K562 (cell line): ENCODE measurements at regions not wholly inside any gene's neighbourhood (a gene's known extent, or its start where the extent isn't known, plus 50 kb on each side); places are given as distances from the start of the nearest gene placed in this dataset.

Experiments
- ATAC-seq: fragments of 200-7000 bp; cut with Tn5 transposase; 3 replicates; pipeline ENCODE4 v1.9.1; 2020; ENCODE audit warnings: moderate library complexity
- BruUV-seq: library from RNA; stranded (reverse); fragments of 400-500 nt; replicated peaks from 2 replicates; lab custom pipeline; 2021; lab: Mats Ljungman, UMichigan
- CTCF ChIA-PET: fragments of 300-600 bp; formaldehyde crosslinking; extraction: SDS; loops from one replicate; lab custom pipeline; 2021; ENCODE audit warnings: low intra/inter-chr PET ratio; lab: Yijun Ruan, JAX
- POLR2A ChIA-PET: fragments of 300-600, 350-650 bp; sonication (Branson Sonifier 250); formaldehyde crosslinking; extraction: SDS; loops from one replicate; lab custom pipeline; 2021; ENCODE audit warnings: antibody characterized with exemption, inconsistent platforms; lab: Yijun Ruan, JAX
- DNase-seq, 4 experiments: peaks; one replicate each; pipeline versions ENCODE4 v3.0.0 to v3.0.0-alpha.2; 2011 to 2018; ENCODE audit warnings: low spot score in 3 of 4, mixed read lengths in 3 of 4; ENCODE audit errors: extremely low read depth in 1 of 4
- FAIRE-seq: peaks from 2 replicates; lab custom pipeline; 2011; peaks lifted over from hg19 to GRCh38; lab: Jason Lieb, UNC
- H2AFZ ChIP-seq: 2 replicates; pipeline ENCODE4 v1.6.0; 2011; ENCODE audit warnings: low read depth, low read length, control low read depth, inconsistent platforms
- H3K27ac ChIP-seq: fragments of 200-600 bp; 3 replicates; pipeline ENCODE4 v1.8.0; 2011; ENCODE audit warnings: low read depth, mild to moderate bottlenecking, control low read depth, inconsistent platforms, low read length, moderate library complexity, mixed read lengths; ENCODE audit errors: extremely low read depth
- H3K27me3 ChIP-seq, 2 experiments: fragments of 300-600 bp in 1 of 2; 2 replicates in 1 of 2; 3 replicates in 1 of 2; pipeline versions ENCODE4 v1.6.0 to v1.8.0; 2011; ENCODE audit warnings: inconsistent platforms in 2 of 2, low read length in 2 of 2, mild to moderate bottlenecking in 1 of 2, mixed read lengths in 1 of 2, moderate library complexity in 1 of 2; ENCODE audit not compliant: control insufficient read depth in 2 of 2, insufficient read depth in 2 of 2
- H3K36me3 ChIP-seq: fragments of 300-600 bp; 3 replicates; pipeline ENCODE4 v1.8.0; 2011; ENCODE audit warnings: mild to moderate bottlenecking, low read length, inconsistent platforms; ENCODE audit not compliant: control insufficient read depth, insufficient read depth
- H3K4me1 ChIP-seq, 2 experiments: fragments of 200-600 bp in 1 of 2; replicated peaks in 1 of 2; 2 replicates in 1 of 2; 3 replicates in 1 of 2; pipeline versions ENCODE4 v1.5.1 to v1.8.0; 2011; ENCODE audit warnings: inconsistent platforms in 2 of 2, low read length in 2 of 2, mild to moderate bottlenecking in 1 of 2, mixed read lengths in 1 of 2, moderate library complexity in 1 of 2; ENCODE audit not compliant: control insufficient read depth in 2 of 2, insufficient read depth in 2 of 2
- H3K4me2 ChIP-seq: 2 replicates; pipeline ENCODE4 v1.6.1; 2011; ENCODE audit warnings: low read length, control low read depth, inconsistent platforms, mixed read lengths; ENCODE audit not compliant: insufficient read depth
- H3K4me3 ChIP-seq: fragments of 200-600 bp; sonication (generic), shearing (Covaris generic); 2 replicates; pipeline ENCODE4 v1.5.1; 2016; ENCODE audit warnings: control low read depth, inconsistent platforms
- H3K79me2 ChIP-seq: fragments of 200-600 bp; 3 replicates; pipeline ENCODE4 v1.8.0; 2011; ENCODE audit warnings: low read length, inconsistent platforms; ENCODE audit not compliant: control insufficient read depth, insufficient read depth
- H3K9ac ChIP-seq, 2 experiments: 2 replicates each; pipeline versions ENCODE4 v1.6.0 to v1.6.1; 2011; ENCODE audit warnings: low read depth in 2 of 2, low read length in 2 of 2, control low read depth in 1 of 2, inconsistent platforms in 1 of 2, mild to moderate bottlenecking in 1 of 2, mixed read lengths in 1 of 2; ENCODE audit not compliant: insufficient read depth in 1 of 2
- H3K9me1 ChIP-seq: one replicate; pipeline ENCODE4 v1.6.0; 2011; ENCODE audit warnings: inconsistent platforms, mild to moderate bottlenecking, low read length, moderate library complexity; ENCODE audit not compliant: control insufficient read depth, insufficient read depth
- H3K9me3 ChIP-seq: replicated peaks from 2 replicates; pipeline ENCODE4 v1.5.1; 2011; ENCODE audit warnings: low read depth, low read length, inconsistent platforms; ENCODE audit not compliant: control insufficient read depth, insufficient read depth
- H4K20me1 ChIP-seq: replicated peaks from 2 replicates; pipeline ENCODE4 v1.6.1; 2011; ENCODE audit warnings: low read length, inconsistent platforms, mixed read lengths; ENCODE audit not compliant: control insufficient read depth, insufficient read depth
- MCM2 ChIP-seq: fragments of 450-650 bp; IDR thresholded peaks from 2 replicates; pipeline ENCODE4 v1.6.1; 2017; ENCODE audit warnings: low read depth, mild to moderate bottlenecking
- PTBP1 ChIP-seq: fragments of 200-400 bp; formaldehyde crosslinking; IDR thresholded peaks from 2 replicates; pipeline ENCODE4 v1.6.1; 2017; ENCODE audit warnings: low read depth, low read length
- ZNF253 ChIP-seq: fragments of 250-450 bp; sonication (Bioruptor Pico); conservative IDR thresholded peaks from 2 replicates; pipeline ENCODE4 v1.6.1; 2021; ENCODE audit warnings: mild to moderate bottlenecking
- ZNF76 ChIP-seq: fragments of 250-450 bp; sonication (Bioruptor Pico); IDR thresholded peaks from 2 replicates; pipeline ENCODE4 v1.4.0; 2020; ENCODE audit warnings: mild to moderate bottlenecking, moderate library complexity, borderline replicate concordance
- ZNF79 ChIP-seq: fragments of 250-450 bp; sonication (Bioruptor Pico); IDR thresholded peaks from 2 replicates; pipeline ENCODE4 v1.4.0; 2020; ENCODE audit warnings: low read depth, mild to moderate bottlenecking, moderate library complexity
- WGBS: fragments of 100-300 bp; shearing (Covaris generic); methylation state at CpG from one replicate; pipeline ENCODE4 v1.1.6; 2016; ENCODE audit warnings: low coverage, mixed read lengths; ENCODE audit not compliant: insufficient coverage; ENCODE audit errors: missing lambda C conversion rate; 5-methylcytosine and 5-hydroxymethylcytosine counted together
- in situ Hi-C: fragments of 300-500 bp; cut with MboI; formaldehyde crosslinking; loops from 4 replicates; pipeline ENCODE4 v1.15.0; 2018; ENCODE audit warnings: inconsistent platforms, mixed read lengths
- intact Hi-C: fragments of 100-400 bp; cut with micrococcal nuclease; formaldehyde crosslinking; loops from 2 replicates; pipeline ENCODE4 v1.14.2; 2022
- TF ChIP-seq, protein P1 (sequence below): fragments of 450-650 bp; formaldehyde crosslinking; IDR thresholded peaks from 2 replicates; pipeline ENCODE4 v1.4.0; 2020; ENCODE audit warnings: mild to moderate bottlenecking, moderate library complexity
- TF ChIP-seq, protein P2 (sequence below): sonication (generic); formaldehyde crosslinking; IDR thresholded peaks from 2 replicates; pipeline ENCODE4 v1.8.1; 2023; ENCODE audit warnings: mild to moderate bottlenecking, missing genetic modification reagents

GRCh38 chr2:217114117-217114516 lies 254.3 kb upstream of the TNP1 start:
- TF ChIP-seq MCM2 = no peak
- TF ChIP-seq, protein P1, sequence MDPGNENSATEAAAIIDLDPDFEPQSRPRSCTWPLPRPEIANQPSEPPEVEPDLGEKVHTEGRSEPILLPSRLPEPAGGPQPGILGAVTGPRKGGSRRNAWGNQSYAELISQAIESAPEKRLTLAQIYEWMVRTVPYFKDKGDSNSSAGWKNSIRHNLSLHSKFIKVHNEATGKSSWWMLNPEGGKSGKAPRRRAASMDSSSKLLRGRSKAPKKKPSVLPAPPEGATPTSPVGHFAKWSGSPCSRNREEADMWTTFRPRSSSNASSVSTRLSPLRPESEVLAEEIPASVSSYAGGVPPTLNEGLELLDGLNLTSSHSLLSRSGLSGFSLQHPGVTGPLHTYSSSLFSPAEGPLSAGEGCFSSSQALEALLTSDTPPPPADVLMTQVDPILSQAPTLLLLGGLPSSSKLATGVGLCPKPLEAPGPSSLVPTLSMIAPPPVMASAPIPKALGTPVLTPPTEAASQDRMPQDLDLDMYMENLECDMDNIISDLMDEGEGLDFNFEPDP = no peak
- TF ChIP-seq ZNF76 (CRISPR knock-in tag) = no peak
- TF ChIP-seq, protein P2, sequence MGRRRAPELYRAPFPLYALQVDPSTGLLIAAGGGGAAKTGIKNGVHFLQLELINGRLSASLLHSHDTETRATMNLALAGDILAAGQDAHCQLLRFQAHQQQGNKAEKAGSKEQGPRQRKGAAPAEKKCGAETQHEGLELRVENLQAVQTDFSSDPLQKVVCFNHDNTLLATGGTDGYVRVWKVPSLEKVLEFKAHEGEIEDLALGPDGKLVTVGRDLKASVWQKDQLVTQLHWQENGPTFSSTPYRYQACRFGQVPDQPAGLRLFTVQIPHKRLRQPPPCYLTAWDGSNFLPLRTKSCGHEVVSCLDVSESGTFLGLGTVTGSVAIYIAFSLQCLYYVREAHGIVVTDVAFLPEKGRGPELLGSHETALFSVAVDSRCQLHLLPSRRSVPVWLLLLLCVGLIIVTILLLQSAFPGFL = no peak
- TF ChIP-seq ZNF79 (CRISPR knock-in tag) = no peak
- no peak for TF ChIP-seq ZNF253 (CRISPR knock-in tag)
- no peak for TF ChIP-seq PTBP1
- FAIRE-seq (no peak), DNase-seq (no peak), ATAC-seq (no peak)
- in situ Hi-C loops = no loop called here
- Histone ChIP-seq H3K9me1 (no peaks in the 10 kb centered on the region), H3K4me3 (no peak overlapping the region), H4K20me1 (no peaks in the 10 kb centered on the region), H3K27ac (no peak overlapping the region), H3K4me2 (no peak overlapping the region), H3K9ac (no peak overlapping the region), H3K4me1 (peaks cover 0 to 4% of the 10 kb centered on the region in 2 experiments; a peak in 2 of 5 replicates), H3K9me3 (no peaks in the 10 kb centered on the region), H3K36me3 (no peaks in the 10 kb centered on the region), H3K27me3 (no peaks in the 10 kb centered on the region), H3K79me2 (no peaks in the 10 kb centered on the region), H2AFZ (no peak overlapping the region)
- POLR2A ChIA-PET = no interaction called here
- CTCF ChIA-PET = no interaction called here
- 61% methylated on average over 6 of the region's 6 CpGs for WGBS
- BruUV-seq = no TSS peak
- intact Hi-C loops = no loop called here
